ENCODE measurements at regions not wholly inside any gene's neighbourhood (a gene's known extent, or its start where the extent isn't known, plus 50 kb on each side); places are given as distances from the start of the nearest gene placed in this dataset.

DNA sequence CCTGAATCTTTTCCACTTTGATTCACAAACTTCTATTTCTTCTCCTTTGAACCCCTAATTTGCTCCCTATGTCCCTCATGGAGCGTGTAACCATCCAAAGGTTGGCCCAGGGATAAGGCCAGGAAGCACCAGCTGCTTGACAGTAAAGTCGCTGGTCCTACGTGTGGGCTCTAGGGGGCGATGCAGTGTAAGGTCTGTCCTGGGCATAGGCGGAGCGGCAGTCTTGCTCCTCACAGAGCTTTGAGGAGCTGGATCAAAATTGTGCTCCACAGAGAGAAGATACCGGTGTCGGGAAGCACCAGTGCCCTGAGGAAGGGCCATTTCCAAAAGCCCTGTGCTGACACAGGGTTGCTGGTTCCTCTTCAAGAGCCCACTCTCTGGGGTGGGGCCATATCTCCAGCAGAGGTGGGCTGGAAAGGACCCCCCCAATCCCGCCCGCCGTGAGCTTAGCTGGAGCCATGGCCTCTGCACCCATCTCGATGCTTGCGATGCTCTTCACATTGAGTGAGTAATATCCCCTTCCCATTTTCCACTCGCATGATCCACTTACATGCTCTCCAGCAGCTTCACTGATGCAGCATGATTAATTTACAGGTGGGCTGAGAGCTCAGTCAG lies 49.9 kb upstream of the OR4E1 start:
- Histone ChIP-seq H3K79me2 (ENCODE audit: insufficient read depth, low read length) (no peaks in the 10 kb centered on the region), H3K9ac (ENCODE audit: insufficient read depth, low read depth, low read length) (no peak overlapping the region), H3K4me3 (replicated peaks in 1 of 3; ENCODE audit: insufficient read depth in 1 of 3, low read depth in 2 of 3, low read length in 3 of 3) (no peak overlapping the region), H3K27ac (ENCODE audit: extremely low read length, insufficient read depth, low read length) (no peak overlapping the region), H4K20me1 (ENCODE audit: insufficient read depth, low read length) (no peaks in the 10 kb centered on the region), H3K4me2 (ENCODE audit: low read depth, low read length) (no peak overlapping the region), H2AFZ (ENCODE audit: low read length) (no peak overlapping the region), H3K4me1 (ENCODE audit: insufficient read depth, low read length) (no peaks in the 10 kb centered on the region), H3K36me3 (replicated peaks in 1 of 2; ENCODE audit: control insufficient read depth in 1 of 2, insufficient read depth in 2 of 2, low read length in 2 of 2) (no peaks in the 10 kb centered on the region), H3K27me3 (ENCODE audit: control insufficient read depth in 1 of 2, insufficient read depth in 2 of 2, low read length in 2 of 2) (peaks cover 0 to 11% of the 10 kb centered on the region in 2 experiments; a peak in 1 of 5 replicates), H3K9me3 (ENCODE audit: low read length) (no peaks in the 10 kb centered on the region)
- in situ Hi-C loops (cut with HindIII; ENCODE audit: extremely low pct_ligation_motif_present, low pct_unique_long_range_greater_than_20kb), result loop anchor here (25.0 kb wide), 1 partner anchor 111 kb away; no protein-coding TSS in a partner anchor
- BruUV-seq (replicated peaks), result no TSS peak
- CTCF ChIA-PET (ENCODE audit: low intra/inter-chr PET ratio, low total read pairs), result no interaction called here
- intact Hi-C loops (cut with micrococcal nuclease; ENCODE audit: unreplicated experiment), result no loop called here
- FAIRE-seq (peak; percentile 64), DNase-seq (ENCODE audit: low spot score) (peak; percentile 60), ATAC-seq (peak; percentile 99)
- WGBS (ENCODE audit: low lambda C conversion rate), result 38% methylated on average over 14 of the region's 14 CpGs
- no peak for TF ChIP-seq ZNF766 (CRISPR knock-in tag; IDR thresholded peaks at IDR 0.05; ENCODE audit: borderline replicate concordance)
- TF ChIP-seq, protein P1, sequence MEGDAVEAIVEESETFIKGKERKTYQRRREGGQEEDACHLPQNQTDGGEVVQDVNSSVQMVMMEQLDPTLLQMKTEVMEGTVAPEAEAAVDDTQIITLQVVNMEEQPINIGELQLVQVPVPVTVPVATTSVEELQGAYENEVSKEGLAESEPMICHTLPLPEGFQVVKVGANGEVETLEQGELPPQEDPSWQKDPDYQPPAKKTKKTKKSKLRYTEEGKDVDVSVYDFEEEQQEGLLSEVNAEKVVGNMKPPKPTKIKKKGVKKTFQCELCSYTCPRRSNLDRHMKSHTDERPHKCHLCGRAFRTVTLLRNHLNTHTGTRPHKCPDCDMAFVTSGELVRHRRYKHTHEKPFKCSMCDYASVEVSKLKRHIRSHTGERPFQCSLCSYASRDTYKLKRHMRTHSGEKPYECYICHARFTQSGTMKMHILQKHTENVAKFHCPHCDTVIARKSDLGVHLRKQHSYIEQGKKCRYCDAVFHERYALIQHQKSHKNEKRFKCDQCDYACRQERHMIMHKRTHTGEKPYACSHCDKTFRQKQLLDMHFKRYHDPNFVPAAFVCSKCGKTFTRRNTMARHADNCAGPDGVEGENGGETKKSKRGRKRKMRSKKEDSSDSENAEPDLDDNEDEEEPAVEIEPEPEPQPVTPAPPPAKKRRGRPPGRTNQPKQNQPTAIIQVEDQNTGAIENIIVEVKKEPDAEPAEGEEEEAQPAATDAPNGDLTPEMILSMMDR (CRISPR knock-in tag; IDR thresholded peaks at IDR 0.05), result peak; percentile 76
- no peak for TF ChIP-seq HOXA3 (CRISPR knock-in tag; IDR thresholded peaks at IDR 0.05)
- no peak for TF ChIP-seq MBNL3 (CRISPR knock-in tag; conservative IDR thresholded peaks at IDR 0.05)
- POLR2A ChIA-PET, result no interaction called here

Small RNA genes in the stretch of these regions (small RNA-seq; reads per million reads assigned to genes)
- gene AC245505.1 (ENCODE audit: insufficient read depth in 2 of 3, insufficient read length in 3 of 3, low read depth in 2 of 3, low replicate concordance in 1 of 3) (0 reads per million in 3 experiments), gene TRAJ30 (ENCODE audit: insufficient read depth in 2 of 3, insufficient read length in 3 of 3, low read depth in 2 of 3, low replicate concordance in 1 of 3) (0 reads per million in 3 experiments), gene TRAJ31 (ENCODE audit: insufficient read depth in 2 of 3, insufficient read length in 3 of 3, low read depth in 2 of 3, low replicate concordance in 1 of 3) (0 reads per million in 3 experiments), gene TRAJ32 (ENCODE audit: insufficient read depth in 2 of 3, insufficient read length in 3 of 3, low read depth in 2 of 3, low replicate concordance in 1 of 3) (0 reads per million in 3 experiments), gene TRAJ33 (ENCODE audit: insufficient read depth in 2 of 3, insufficient read length in 3 of 3, low read depth in 2 of 3, low replicate concordance in 1 of 3) (0 reads per million in 3 experiments), gene TRAJ34 (ENCODE audit: insufficient read depth in 2 of 3, insufficient read length in 3 of 3, low read depth in 2 of 3, low replicate concordance in 1 of 3) (0 reads per million in 3 experiments), gene TRAJ35 (ENCODE audit: insufficient read depth in 2 of 3, insufficient read length in 3 of 3, low read depth in 2 of 3, low replicate concordance in 1 of 3) (0 reads per million in 3 experiments), gene TRAJ36 (ENCODE audit: insufficient read depth in 2 of 3, insufficient read length in 3 of 3, low read depth in 2 of 3, low replicate concordance in 1 of 3) (0 reads per million in 3 experiments), gene TRAJ37 (ENCODE audit: insufficient read depth in 2 of 3, insufficient read length in 3 of 3, low read depth in 2 of 3, low replicate concordance in 1 of 3) (0 reads per million in 3 experiments), gene TRAJ38 (ENCODE audit: insufficient read depth in 2 of 3, insufficient read length in 3 of 3, low read depth in 2 of 3, low replicate concordance in 1 of 3) (0 reads per million in 3 experiments), gene TRAJ39 (ENCODE audit: insufficient read depth in 2 of 3, insufficient read length in 3 of 3, low read depth in 2 of 3, low replicate concordance in 1 of 3) (0 reads per million in 3 experiments), gene TRAJ40 (ENCODE audit: insufficient read depth in 2 of 3, insufficient read length in 3 of 3, low read depth in 2 of 3, low replicate concordance in 1 of 3) (0 reads per million in 3 experiments), gene TRAJ41 (ENCODE audit: insufficient read depth in 2 of 3, insufficient read length in 3 of 3, low read depth in 2 of 3, low replicate concordance in 1 of 3) (0 reads per million in 3 experiments), gene TRAJ42 (ENCODE audit: insufficient read depth in 2 of 3, insufficient read length in 3 of 3, low read depth in 2 of 3, low replicate concordance in 1 of 3) (0 reads per million in 3 experiments), gene TRAJ43 (ENCODE audit: insufficient read depth in 2 of 3, insufficient read length in 3 of 3, low read depth in 2 of 3, low replicate concordance in 1 of 3) (0 reads per million in 3 experiments), gene TRAJ44 (ENCODE audit: insufficient read depth in 2 of 3, insufficient read length in 3 of 3, low read depth in 2 of 3, low replicate concordance in 1 of 3) (0 reads per million in 3 experiments), gene TRAJ45 (ENCODE audit: insufficient read depth in 2 of 3, insufficient read length in 3 of 3, low read depth in 2 of 3, low replicate concordance in 1 of 3) (0 reads per million in 3 experiments), gene TRAJ46 (ENCODE audit: insufficient read depth in 2 of 3, insufficient read length in 3 of 3, low read depth in 2 of 3, low replicate concordance in 1 of 3) (0 reads per million in 3 experiments), gene TRAJ47 (ENCODE audit: insufficient read depth in 2 of 3, insufficient read length in 3 of 3, low read depth in 2 of 3, low replicate concordance in 1 of 3) (0 reads per million in 3 experiments), gene TRAJ48 (ENCODE audit: insufficient read depth in 2 of 3, insufficient read length in 3 of 3, low read depth in 2 of 3, low replicate concordance in 1 of 3) (0 reads per million in 3 experiments), gene TRAJ49 (ENCODE audit: insufficient read depth in 2 of 3, insufficient read length in 3 of 3, low read depth in 2 of 3, low replicate concordance in 1 of 3) (0 reads per million in 3 experiments), gene TRAJ50 (ENCODE audit: insufficient read depth in 2 of 3, insufficient read length in 3 of 3, low read depth in 2 of 3, low replicate concordance in 1 of 3) (0 reads per million in 3 experiments), gene TRAJ51 (ENCODE audit: insufficient read depth in 2 of 3, insufficient read length in 3 of 3, low read depth in 2 of 3, low replicate concordance in 1 of 3) (0 reads per million in 3 experiments), gene TRAJ52 (ENCODE audit: insufficient read depth in 2 of 3, insufficient read length in 3 of 3, low read depth in 2 of 3, low replicate concordance in 1 of 3) (0 reads per million in 3 experiments), gene TRAJ53 (ENCODE audit: insufficient read depth in 2 of 3, insufficient read length in 3 of 3, low read depth in 2 of 3, low replicate concordance in 1 of 3) (0 reads per million in 3 experiments), gene TRAJ54 (ENCODE audit: insufficient read depth in 2 of 3, insufficient read length in 3 of 3, low read depth in 2 of 3, low replicate concordance in 1 of 3) (0 reads per million in 3 experiments), gene TRAJ55 (ENCODE audit: insufficient read depth in 2 of 3, insufficient read length in 3 of 3, low read depth in 2 of 3, low replicate concordance in 1 of 3) (0 reads per million in 3 experiments), gene TRAJ56 (ENCODE audit: insufficient read depth in 2 of 3, insufficient read length in 3 of 3, low read depth in 2 of 3, low replicate concordance in 1 of 3) (0 reads per million in 3 experiments), gene TRAJ57 (ENCODE audit: insufficient read depth in 2 of 3, insufficient read length in 3 of 3, low read depth in 2 of 3, low replicate concordance in 1 of 3) (0 reads per million in 3 experiments), gene TRAJ58 (ENCODE audit: insufficient read depth in 2 of 3, insufficient read length in 3 of 3, low read depth in 2 of 3, low replicate concordance in 1 of 3) (0 reads per million in 3 experiments), gene TRAJ59 (ENCODE audit: insufficient read depth in 2 of 3, insufficient read length in 3 of 3, low read depth in 2 of 3, low replicate concordance in 1 of 3) (0 reads per million in 3 experiments), gene TRAJ60 (ENCODE audit: insufficient read depth in 2 of 3, insufficient read length in 3 of 3, low read depth in 2 of 3, low replicate concordance in 1 of 3) (0 reads per million in 3 experiments), gene TRAJ61 (ENCODE audit: insufficient read depth in 2 of 3, insufficient read length in 3 of 3, low read depth in 2 of 3, low replicate concordance in 1 of 3) (0 reads per million in 3 experiments), gene TRAV15 (ENCODE audit: insufficient read depth in 2 of 3, insufficient read length in 3 of 3, low read depth in 2 of 3, low replicate concordance in 1 of 3) (0 reads per million in 3 experiments), gene TRDD1 (ENCODE audit: insufficient read depth in 2 of 3, insufficient read length in 3 of 3, low read depth in 2 of 3, low replicate concordance in 1 of 3) (0 reads per million in 3 experiments), gene TRDD2 (ENCODE audit: insufficient read depth in 2 of 3, insufficient read length in 3 of 3, low read depth in 2 of 3, low replicate concordance in 1 of 3) (0 reads per million in 3 experiments), gene TRDD3 (ENCODE audit: insufficient read depth in 2 of 3, insufficient read length in 3 of 3, low read depth in 2 of 3, low replicate concordance in 1 of 3) (0 reads per million in 3 experiments), gene TRDJ1 (ENCODE audit: insufficient read depth in 2 of 3, insufficient read length in 3 of 3, low read depth in 2 of 3, low replicate concordance in 1 of 3) (0 reads per million in 3 experiments), gene TRDJ2 (ENCODE audit: insufficient read depth in 2 of 3, insufficient read length in 3 of 3, low read depth in 2 of 3, low replicate concordance in 1 of 3) (0 reads per million in 3 experiments), gene TRDJ3 (ENCODE audit: insufficient read depth in 2 of 3, insufficient read length in 3 of 3, low read depth in 2 of 3, low replicate concordance in 1 of 3) (0 reads per million in 3 experiments), gene TRDJ4 (ENCODE audit: insufficient read depth in 2 of 3, insufficient read length in 3 of 3, low read depth in 2 of 3, low replicate concordance in 1 of 3) (0 reads per million in 3 experiments), gene TRDV1 (ENCODE audit: insufficient read depth in 2 of 3, insufficient read length in 3 of 3, low read depth in 2 of 3, low replicate concordance in 1 of 3) (0 reads per million in 3 experiments)

Measured in HepG2 (cell line).